K562 (cell line): ENCODE measurements at regions not wholly inside any gene's neighbourhood (a gene's known extent, or its start where the extent isn't known, plus 50 kb on each side); places are given as distances from the start of the nearest gene placed in this dataset.
"Not testable (repeated sequence)": the region's sequence is repeated elsewhere in the genome, so short reads cannot be mapped to it uniquely, and the experiment has no call there.

ENCODE experiments used
- ATAC-seq: fragments of 200-7000 bp; cut with Tn5 transposase; 3 replicates; pipeline ENCODE4 v1.9.1; 2020; ENCODE audit warnings: moderate library complexity
- BruUV-seq: library from RNA; stranded (reverse); fragments of 400-500 nt; replicated peaks from 2 replicates; lab custom pipeline; 2021; lab: Mats Ljungman, UMichigan
- CTCF ChIA-PET: fragments of 300-600 bp; formaldehyde crosslinking; extraction: SDS; loops from one replicate; lab custom pipeline; 2021; ENCODE audit warnings: low intra/inter-chr PET ratio; lab: Yijun Ruan, JAX
- POLR2A ChIA-PET: fragments of 300-600, 350-650 bp; sonication (Branson Sonifier 250); formaldehyde crosslinking; extraction: SDS; loops from one replicate; lab custom pipeline; 2021; ENCODE audit warnings: antibody characterized with exemption, inconsistent platforms; lab: Yijun Ruan, JAX
- DNase-seq, 4 experiments: peaks; one replicate each; pipeline versions ENCODE4 v3.0.0 to v3.0.0-alpha.2; 2011 to 2018; ENCODE audit warnings: low spot score in 3 of 4, mixed read lengths in 3 of 4; ENCODE audit errors: extremely low read depth in 1 of 4
- FAIRE-seq: peaks from 2 replicates; lab custom pipeline; 2011; peaks lifted over from hg19 to GRCh38; lab: Jason Lieb, UNC
- H2AFZ ChIP-seq: 2 replicates; pipeline ENCODE4 v1.6.0; 2011; ENCODE audit warnings: low read depth, low read length, control low read depth, inconsistent platforms
- H3K27ac ChIP-seq: fragments of 200-600 bp; 3 replicates; pipeline ENCODE4 v1.8.0; 2011; ENCODE audit warnings: low read depth, mild to moderate bottlenecking, control low read depth, inconsistent platforms, low read length, moderate library complexity, mixed read lengths; ENCODE audit errors: extremely low read depth
- H3K27me3 ChIP-seq, 2 experiments: fragments of 300-600 bp in 1 of 2; 2 replicates in 1 of 2; 3 replicates in 1 of 2; pipeline versions ENCODE4 v1.6.0 to v1.8.0; 2011; ENCODE audit warnings: inconsistent platforms in 2 of 2, low read length in 2 of 2, mild to moderate bottlenecking in 1 of 2, mixed read lengths in 1 of 2, moderate library complexity in 1 of 2; ENCODE audit not compliant: control insufficient read depth in 2 of 2, insufficient read depth in 2 of 2
- H3K36me3 ChIP-seq: fragments of 300-600 bp; 3 replicates; pipeline ENCODE4 v1.8.0; 2011; ENCODE audit warnings: mild to moderate bottlenecking, low read length, inconsistent platforms; ENCODE audit not compliant: control insufficient read depth, insufficient read depth
- H3K4me1 ChIP-seq, 2 experiments: fragments of 200-600 bp in 1 of 2; replicated peaks in 1 of 2; 2 replicates in 1 of 2; 3 replicates in 1 of 2; pipeline versions ENCODE4 v1.5.1 to v1.8.0; 2011; ENCODE audit warnings: inconsistent platforms in 2 of 2, low read length in 2 of 2, mild to moderate bottlenecking in 1 of 2, mixed read lengths in 1 of 2, moderate library complexity in 1 of 2; ENCODE audit not compliant: control insufficient read depth in 2 of 2, insufficient read depth in 2 of 2
- H3K4me2 ChIP-seq: 2 replicates; pipeline ENCODE4 v1.6.1; 2011; ENCODE audit warnings: low read length, control low read depth, inconsistent platforms, mixed read lengths; ENCODE audit not compliant: insufficient read depth
- H3K4me3 ChIP-seq: fragments of 200-600 bp; sonication (generic), shearing (Covaris generic); 2 replicates; pipeline ENCODE4 v1.5.1; 2016; ENCODE audit warnings: control low read depth, inconsistent platforms
- H3K79me2 ChIP-seq: fragments of 200-600 bp; 3 replicates; pipeline ENCODE4 v1.8.0; 2011; ENCODE audit warnings: low read length, inconsistent platforms; ENCODE audit not compliant: control insufficient read depth, insufficient read depth
- H3K9ac ChIP-seq, 2 experiments: 2 replicates each; pipeline versions ENCODE4 v1.6.0 to v1.6.1; 2011; ENCODE audit warnings: low read depth in 2 of 2, low read length in 2 of 2, control low read depth in 1 of 2, inconsistent platforms in 1 of 2, mild to moderate bottlenecking in 1 of 2, mixed read lengths in 1 of 2; ENCODE audit not compliant: insufficient read depth in 1 of 2
- H3K9me1 ChIP-seq: one replicate; pipeline ENCODE4 v1.6.0; 2011; ENCODE audit warnings: inconsistent platforms, mild to moderate bottlenecking, low read length, moderate library complexity; ENCODE audit not compliant: control insufficient read depth, insufficient read depth
- H3K9me3 ChIP-seq: replicated peaks from 2 replicates; pipeline ENCODE4 v1.5.1; 2011; ENCODE audit warnings: low read depth, low read length, inconsistent platforms; ENCODE audit not compliant: control insufficient read depth, insufficient read depth
- H4K20me1 ChIP-seq: replicated peaks from 2 replicates; pipeline ENCODE4 v1.6.1; 2011; ENCODE audit warnings: low read length, inconsistent platforms, mixed read lengths; ENCODE audit not compliant: control insufficient read depth, insufficient read depth
- ZBTB17 ChIP-seq: fragments of 450-650 bp; formaldehyde crosslinking; IDR thresholded peaks from 2 replicates; pipeline ENCODE4 v1.4.0; 2020; ENCODE audit warnings: mild to moderate bottlenecking
- ZNF280B ChIP-seq: fragments of 250-450 bp; sonication (Bioruptor Pico); IDR thresholded peaks from 2 replicates; pipeline ENCODE4 v1.5.1; 2021; ENCODE audit warnings: mild to moderate bottlenecking
- WGBS: fragments of 100-300 bp; shearing (Covaris generic); methylation state at CpG from one replicate; pipeline ENCODE4 v1.1.6; 2016; ENCODE audit warnings: low coverage, mixed read lengths; ENCODE audit not compliant: insufficient coverage; ENCODE audit errors: missing lambda C conversion rate; 5-methylcytosine and 5-hydroxymethylcytosine counted together
- in situ Hi-C: fragments of 300-500 bp; cut with MboI; formaldehyde crosslinking; loops from 4 replicates; pipeline ENCODE4 v1.15.0; 2018; ENCODE audit warnings: inconsistent platforms, mixed read lengths
- intact Hi-C: fragments of 100-400 bp; cut with micrococcal nuclease; formaldehyde crosslinking; loops from 2 replicates; pipeline ENCODE4 v1.14.2; 2022
- TF ChIP-seq, protein P1 (sequence below): fragments of 150-350 bp; IDR thresholded peaks from 2 replicates; pipeline ENCODE4 v1.6.1; 2014; ENCODE audit warnings: low read depth, mild to moderate bottlenecking, low read length, borderline replicate concordance

DNA sequence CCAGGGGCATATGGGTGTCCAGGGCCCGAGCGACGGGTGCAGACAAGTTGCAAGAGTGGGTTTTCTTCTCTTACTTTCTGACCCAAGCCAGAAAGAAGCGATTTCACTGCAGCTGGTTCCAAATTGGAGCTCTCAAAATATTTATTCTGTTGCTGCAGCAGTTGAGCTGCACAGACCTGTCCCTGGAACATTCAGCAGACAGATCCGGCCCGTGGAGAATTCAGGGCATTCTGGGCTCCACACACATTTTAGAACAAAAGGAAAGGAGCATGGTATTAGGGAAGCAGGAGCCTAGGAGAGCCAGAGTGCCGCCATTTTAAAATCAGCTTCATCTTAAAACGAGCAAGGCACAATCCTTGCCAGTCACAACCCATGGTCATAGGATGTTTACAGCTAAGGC, 135.3 kb upstream of the TPM1 start:
- no peaks in the 10 kb centered on the region for H3K4me1 ChIP-seq
- intact Hi-C loops, result no loop called here
- CTCF ChIA-PET, result no interaction called here

GRCh38 chr15:62908341-62908740, 134.2 kb upstream of the TPM1 start:
- BruUV-seq, CTCF ChIA-PET, H3K9ac ChIP-seq, H3K27ac ChIP-seq, H3K36me3 ChIP-seq, H3K4me2 ChIP-seq, ATAC-seq, in situ Hi-C loops, DNase-seq, intact Hi-C loops, H4K20me1 ChIP-seq, H3K9me3 ChIP-seq, H3K9me1 ChIP-seq, FAIRE-seq, H3K4me1 ChIP-seq, H2AFZ ChIP-seq, H3K4me3 ChIP-seq, H3K79me2 ChIP-seq: not testable (repeated sequence)
- peaks cover 5 to 60% of the 10 kb centered on the region in 2 experiments; a peak in 4 of 5 replicates for H3K27me3 ChIP-seq
- 0% methylated on average over 5 of the region's 5 CpGs for WGBS
- POLR2A ChIA-PET, result interaction anchor here (1.1 kb wide), 1 partner anchor 33 kb away, joined by 4 read pairs; no protein-coding TSS in a partner anchor

More for the DNA sequence above, 135.3 kb upstream of the TPM1 start:
- WGBS, result under 1% methylated on average over 8 of the region's 8 CpGs
- no peak overlapping the region for H3K27ac ChIP-seq
- no peaks in the 10 kb centered on the region for H3K79me2 ChIP-seq
- no peak overlapping the region for H3K4me3 ChIP-seq
- ATAC-seq (no peak), FAIRE-seq (no peak), DNase-seq (no peak)
- no peak overlapping the region for H3K9ac ChIP-seq
- POLR2A ChIA-PET, result no interaction called here
- no peaks in the 10 kb centered on the region for H3K9me1 ChIP-seq
- no peaks in the 10 kb centered on the region for H3K9me3 ChIP-seq
- BruUV-seq, result no TSS peak
- no peaks in the 10 kb centered on the region for H3K36me3 ChIP-seq
- in situ Hi-C loops, result no loop called here
- H4K20me1 ChIP-seq, result no peaks in the 10 kb centered on the region
- H3K4me2 ChIP-seq, result no peak overlapping the region
- TF ChIP-seq, protein P1, sequence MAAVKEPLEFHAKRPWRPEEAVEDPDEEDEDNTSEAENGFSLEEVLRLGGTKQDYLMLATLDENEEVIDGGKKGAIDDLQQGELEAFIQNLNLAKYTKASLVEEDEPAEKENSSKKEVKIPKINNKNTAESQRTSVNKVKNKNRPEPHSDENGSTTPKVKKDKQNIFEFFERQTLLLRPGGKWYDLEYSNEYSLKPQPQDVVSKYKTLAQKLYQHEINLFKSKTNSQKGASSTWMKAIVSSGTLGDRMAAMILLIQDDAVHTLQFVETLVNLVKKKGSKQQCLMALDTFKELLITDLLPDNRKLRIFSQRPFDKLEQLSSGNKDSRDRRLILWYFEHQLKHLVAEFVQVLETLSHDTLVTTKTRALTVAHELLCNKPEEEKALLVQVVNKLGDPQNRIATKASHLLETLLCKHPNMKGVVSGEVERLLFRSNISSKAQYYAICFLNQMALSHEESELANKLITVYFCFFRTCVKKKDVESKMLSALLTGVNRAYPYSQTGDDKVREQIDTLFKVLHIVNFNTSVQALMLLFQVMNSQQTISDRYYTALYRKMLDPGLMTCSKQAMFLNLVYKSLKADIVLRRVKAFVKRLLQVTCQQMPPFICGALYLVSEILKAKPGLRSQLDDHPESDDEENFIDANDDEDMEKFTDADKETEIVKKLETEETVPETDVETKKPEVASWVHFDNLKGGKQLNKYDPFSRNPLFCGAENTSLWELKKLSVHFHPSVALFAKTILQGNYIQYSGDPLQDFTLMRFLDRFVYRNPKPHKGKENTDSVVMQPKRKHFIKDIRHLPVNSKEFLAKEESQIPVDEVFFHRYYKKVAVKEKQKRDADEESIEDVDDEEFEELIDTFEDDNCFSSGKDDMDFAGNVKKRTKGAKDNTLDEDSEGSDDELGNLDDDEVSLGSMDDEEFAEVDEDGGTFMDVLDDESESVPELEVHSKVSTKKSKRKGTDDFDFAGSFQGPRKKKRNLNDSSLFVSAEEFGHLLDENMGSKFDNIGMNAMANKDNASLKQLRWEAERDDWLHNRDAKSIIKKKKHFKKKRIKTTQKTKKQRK, result no peak
- no peak for TF ChIP-seq ZNF280B (CRISPR knock-in tag)
- no peak for TF ChIP-seq ZBTB17
- no peak overlapping the region for H2AFZ ChIP-seq
- peaks cover 14 to 64% of the 10 kb centered on the region in 2 experiments; a peak in 4 of 5 replicates for H3K27me3 ChIP-seq
